ENCODE measurements at regions not wholly inside any gene's neighbourhood (a gene's known extent, or its start where the extent isn't known, plus 50 kb on each side); places are given as distances from the start of the nearest gene placed in this dataset.

DNA sequence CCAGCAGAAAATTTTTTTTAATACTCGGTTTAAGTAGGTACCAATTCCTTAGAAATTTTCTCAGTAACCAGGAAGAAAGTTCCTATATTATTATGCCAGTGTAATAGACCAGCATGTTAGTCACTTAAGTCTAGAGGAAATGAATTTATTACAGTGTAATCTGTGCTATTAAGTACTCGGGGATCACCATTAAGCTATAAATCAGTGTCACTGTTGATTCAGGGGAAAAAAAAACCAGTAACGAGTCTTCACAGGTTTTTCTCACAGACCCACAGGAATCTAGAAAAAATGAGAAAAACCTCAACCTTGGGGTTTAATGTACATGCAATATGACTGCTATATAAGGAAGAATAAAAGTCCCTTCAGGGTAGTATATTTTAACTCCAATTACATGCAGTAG lies 138.3 kb upstream of the IL1RAPL2 start:
- Histone ChIP-seq H3K4me3 (ENCODE audit: low read depth in 1 of 3, low read length in 3 of 3) (no peak overlapping the region), H3K27me3 (ENCODE audit: control insufficient read depth in 4 of 4, insufficient read depth in 4 of 4, low read length in 3 of 4) (peaks cover 0 to 2% (median 0%) of the 10 kb centered on the region in 4 donors), H3K9me3 (ENCODE audit: control insufficient read depth in 4 of 4, low read length in 3 of 4) (no peaks in the 10 kb centered on the region), H3K4me1 (ENCODE audit: control insufficient read depth in 4 of 4, insufficient read depth in 4 of 4, low read length in 3 of 4) (no peaks in the 10 kb centered on the region), H3K36me3 (ENCODE audit: control insufficient read depth in 4 of 4, insufficient read depth in 3 of 4, low read depth in 1 of 4, low read length in 3 of 4) (no peaks in the 10 kb centered on the region), H3K27ac (ENCODE audit: low read depth in 1 of 2, low read length in 2 of 2) (no peak overlapping the region), H3K9ac (ENCODE audit: low read depth in 1 of 2, low read length in 2 of 2) (no peak overlapping the region)
- no peak for DNase-seq (ENCODE audit: low spot score)
- WGBS: 80% methylated on average over 3 of the region's 3 CpGs
- no peak for TF ChIP-seq MAX (IDR thresholded peaks at IDR 0.05)
- no peak for TF ChIP-seq YY1 (IDR thresholded peaks at IDR 0.05)
- TF ChIP-seq FOXA1 (IDR thresholded peaks at IDR 0.05): no peak
- TF ChIP-seq RAD21 (IDR thresholded peaks at IDR 0.05): no peak
- no peak for TF ChIP-seq ATF3 (IDR thresholded peaks at IDR 0.05)
- TF ChIP-seq GABPA (IDR thresholded peaks at IDR 0.05 in 1 of 2, conservative IDR thresholded peaks at IDR 0.05 in 1 of 2): no peak
- TF ChIP-seq SP1 (IDR thresholded peaks at IDR 0.05): no peak
- no peak for TF ChIP-seq ZBTB33 (IDR thresholded peaks at IDR 0.05)

- Histone ChIP-seq H3K27me3 (ENCODE audit: control insufficient read depth in 4 of 4, insufficient read depth in 4 of 4, low read length in 3 of 4) (peaks cover 0 to 2% (median 0%) of the 10 kb centered on the region in 4 donors), H3K4me3 (ENCODE audit: low read depth in 1 of 3, low read length in 3 of 3) (no peak overlapping the region), H3K9ac (ENCODE audit: low read depth in 1 of 2, low read length in 2 of 2) (no peak overlapping the region), H3K4me1 (ENCODE audit: control insufficient read depth in 4 of 4, insufficient read depth in 4 of 4, low read length in 3 of 4) (no peaks in the 10 kb centered on the region), H3K27ac (ENCODE audit: low read depth in 1 of 2, low read length in 2 of 2) (no peak overlapping the region), H3K9me3 (ENCODE audit: control insufficient read depth in 4 of 4, low read length in 3 of 4) (no peaks in the 10 kb centered on the region), H3K36me3 (ENCODE audit: control insufficient read depth in 4 of 4, insufficient read depth in 3 of 4, low read depth in 1 of 4, low read length in 3 of 4) (no peaks in the 10 kb centered on the region)
- 77% methylated on average over 6 of the region's 6 CpGs for WGBS
- no peak for DNase-seq (ENCODE audit: low spot score)
- TF ChIP-seq MAX (IDR thresholded peaks at IDR 0.05): no peak
- no peak for TF ChIP-seq RAD21 (IDR thresholded peaks at IDR 0.05)
- TF ChIP-seq EGR1 (IDR thresholded peaks at IDR 0.05; ENCODE audit: low read depth in 2 of 2): no peak
- no peak for TF ChIP-seq GABPA (IDR thresholded peaks at IDR 0.05 in 1 of 2, conservative IDR thresholded peaks at IDR 0.05 in 1 of 2)
- no peak for TF ChIP-seq SP1 (IDR thresholded peaks at IDR 0.05)
These were observed 138.9 kb upstream of the IL1RAPL2 start for GRCh38 chrX:104427073-104427472.

GRCh38 chrX:104420907-104421306 lies 145.1 kb upstream of the IL1RAPL2 start:
- no peaks in the 10 kb centered on the region for H3K27me3 ChIP-seq (ENCODE audit: control insufficient read depth in 4 of 4, insufficient read depth in 4 of 4, low read length in 3 of 4)
- H3K27ac ChIP-seq (ENCODE audit: low read depth in 1 of 2, low read length in 2 of 2): no peak overlapping the region
- TF ChIP-seq, protein P1, sequence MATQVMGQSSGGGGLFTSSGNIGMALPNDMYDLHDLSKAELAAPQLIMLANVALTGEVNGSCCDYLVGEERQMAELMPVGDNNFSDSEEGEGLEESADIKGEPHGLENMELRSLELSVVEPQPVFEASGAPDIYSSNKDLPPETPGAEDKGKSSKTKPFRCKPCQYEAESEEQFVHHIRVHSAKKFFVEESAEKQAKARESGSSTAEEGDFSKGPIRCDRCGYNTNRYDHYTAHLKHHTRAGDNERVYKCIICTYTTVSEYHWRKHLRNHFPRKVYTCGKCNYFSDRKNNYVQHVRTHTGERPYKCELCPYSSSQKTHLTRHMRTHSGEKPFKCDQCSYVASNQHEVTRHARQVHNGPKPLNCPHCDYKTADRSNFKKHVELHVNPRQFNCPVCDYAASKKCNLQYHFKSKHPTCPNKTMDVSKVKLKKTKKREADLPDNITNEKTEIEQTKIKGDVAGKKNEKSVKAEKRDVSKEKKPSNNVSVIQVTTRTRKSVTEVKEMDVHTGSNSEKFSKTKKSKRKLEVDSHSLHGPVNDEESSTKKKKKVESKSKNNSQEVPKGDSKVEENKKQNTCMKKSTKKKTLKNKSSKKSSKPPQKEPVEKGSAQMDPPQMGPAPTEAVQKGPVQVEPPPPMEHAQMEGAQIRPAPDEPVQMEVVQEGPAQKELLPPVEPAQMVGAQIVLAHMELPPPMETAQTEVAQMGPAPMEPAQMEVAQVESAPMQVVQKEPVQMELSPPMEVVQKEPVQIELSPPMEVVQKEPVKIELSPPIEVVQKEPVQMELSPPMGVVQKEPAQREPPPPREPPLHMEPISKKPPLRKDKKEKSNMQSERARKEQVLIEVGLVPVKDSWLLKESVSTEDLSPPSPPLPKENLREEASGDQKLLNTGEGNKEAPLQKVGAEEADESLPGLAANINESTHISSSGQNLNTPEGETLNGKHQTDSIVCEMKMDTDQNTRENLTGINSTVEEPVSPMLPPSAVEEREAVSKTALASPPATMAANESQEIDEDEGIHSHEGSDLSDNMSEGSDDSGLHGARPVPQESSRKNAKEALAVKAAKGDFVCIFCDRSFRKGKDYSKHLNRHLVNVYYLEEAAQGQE (IDR thresholded peaks at IDR 0.05): no peak
- TF ChIP-seq RXRA (IDR thresholded peaks at IDR 0.05) (no peak), EGR1 (IDR thresholded peaks at IDR 0.05; ENCODE audit: low read depth in 2 of 2) (no peak)
- no peak overlapping the region for H3K9ac ChIP-seq (ENCODE audit: low read depth in 1 of 2, low read length in 2 of 2)
- DNase-seq (ENCODE audit: low spot score): no peak
- no peak overlapping the region for H3K4me3 ChIP-seq (ENCODE audit: low read depth in 1 of 3, low read length in 3 of 3)
- H3K9me3 ChIP-seq (ENCODE audit: control insufficient read depth in 4 of 4, low read length in 3 of 4): peaks cover 0 to 3% (median 0%) of the 10 kb centered on the region in 4 donors
- no peaks in the 10 kb centered on the region for H3K36me3 ChIP-seq (ENCODE audit: control insufficient read depth in 4 of 4, insufficient read depth in 3 of 4, low read depth in 1 of 4, low read length in 3 of 4)
- 67% methylated on average over 4 of the region's 4 CpGs for WGBS
- H3K4me1 ChIP-seq (ENCODE audit: control insufficient read depth in 4 of 4, insufficient read depth in 4 of 4, low read length in 3 of 4): no peaks in the 10 kb centered on the region
